HG03439 (cell line): ENCODE measurements at regions not wholly inside any gene's neighbourhood (a gene's known extent, or its start where the extent isn't known, plus 50 kb on each side); places are given as distances from the start of the nearest gene placed in this dataset.

ENCODE experiments used
- ATAC-seq: cut with Tn5 transposase; IDR thresholded peaks from one replicate; pipeline ENCODE4 v1.9.1; 2021; ENCODE audit warnings: mild to moderate bottlenecking, moderate library complexity; ENCODE audit not compliant: unreplicated experiment

GRCh38 chr4:111228396-111228795 is 605.5 kb upstream of the PITX2 start:
- ATAC-seq = no peak

- ATAC-seq = no peak
Observed at GRCh38 chr4:111228874-111229273, 606.0 kb upstream of the PITX2 start.

GRCh38 chr4:111230265-111230664 is 607.4 kb upstream of the PITX2 start:
- ATAC-seq = no peak

- no peak for ATAC-seq
Observed at GRCh38 chr4:111231281-111231680, 608.4 kb upstream of the PITX2 start.

GRCh38 chr4:111234939-111235338 is 612.1 kb upstream of the PITX2 start:
- ATAC-seq = no peak

GRCh38 chr4:111263836-111264235 is 641.0 kb upstream of the PITX2 start:
- no peak for ATAC-seq

GRCh38 chr4:111266937-111267336 is 644.1 kb upstream of the PITX2 start:
- no peak for ATAC-seq

- no peak for ATAC-seq
Observed at GRCh38 chr4:111267786-111268185, 644.9 kb upstream of the PITX2 start.

GRCh38 chr4:111268769-111269414 is 646.0 kb upstream of the PITX2 start:
- ATAC-seq = peak; percentile 79

- ATAC-seq = no peak
Observed at GRCh38 chr4:111269439-111269838, 646.6 kb upstream of the PITX2 start.

GRCh38 chr4:111274060-111274459 is 651.2 kb upstream of the PITX2 start:
- ATAC-seq = no peak

- ATAC-seq = no peak
Observed at GRCh38 chr4:111274486-111274885, 651.6 kb upstream of the PITX2 start.

GRCh38 chr4:111281219-111281618 is 658.3 kb upstream of the PITX2 start:
- no peak for ATAC-seq

- ATAC-seq = no peak
Observed at GRCh38 chr4:111282035-111282434, 659.2 kb upstream of the PITX2 start.

GRCh38 chr4:111283066-111283677 is 660.3 kb upstream of the PITX2 start:
- no peak for ATAC-seq

GRCh38 chr4:111296466-111296865 is 673.6 kb upstream of the PITX2 start:
- no peak for ATAC-seq

GRCh38 chr4:111303806-111304205 is 680.9 kb upstream of the PITX2 start:
- ATAC-seq = no peak

- no peak for ATAC-seq
Observed at GRCh38 chr4:111323496-111323895, 700.6 kb upstream of the PITX2 start.

GRCh38 chr4:111323916-111324315 is 701.0 kb upstream of the PITX2 start:
- ATAC-seq = no peak

- ATAC-seq = no peak
Observed at GRCh38 chr4:111326450-111326849, 703.6 kb upstream of the PITX2 start.

GRCh38 chr4:111330786-111331185 is 707.9 kb upstream of the PITX2 start:
- no peak for ATAC-seq

GRCh38 chr4:111334361-111334760 is 711.5 kb upstream of the PITX2 start:
- ATAC-seq = no peak
